Neural cell (in vitro differentiated cells): ENCODE measurements at regions not wholly inside any gene's neighbourhood (a gene's known extent, or its start where the extent isn't known, plus 50 kb on each side); places are given as distances from the start of the nearest gene placed in this dataset.

ENCODE experiments used
- H2AFZ ChIP-seq: fragments of 200-600, 300-800 bp; sonication (generic), shearing (Covaris generic); 2 replicates; pipeline ENCODE4 v1.6.0; 2014; ENCODE audit warnings: low read depth, mild to moderate bottlenecking, antibody characterized with exemption, low read length, moderate library complexity
- H3F3A ChIP-seq: fragments of 200-600 bp; shearing (Covaris generic); 2 replicates; pipeline ENCODE4 v1.6.1; 2016; ENCODE audit warnings: mild to moderate bottlenecking, moderate library complexity, mixed read lengths, antibody characterized with exemption, low read length; ENCODE audit not compliant: insufficient read depth, poor library complexity, severe bottlenecking
- H3K27ac ChIP-seq: fragments of 200-600, 300-800 bp; sonication (generic), shearing (Covaris generic); 2 replicates; pipeline ENCODE4 v1.5.1; 2014; ENCODE audit warnings: mild to moderate bottlenecking, low read length, moderate library complexity
- H3K27me3 ChIP-seq: fragments of 300-800, 200-600 bp; sonication (generic), shearing (Covaris generic); 2 replicates; pipeline ENCODE4 v1.6.0; 2014; ENCODE audit warnings: mild to moderate bottlenecking, low read depth, low read length, moderate library complexity; ENCODE audit not compliant: insufficient read depth
- H3K36me3 ChIP-seq: fragments of 300-800, 200-600 bp; sonication (generic), shearing (Covaris generic); 2 replicates; pipeline ENCODE4 v1.5.1; 2014; ENCODE audit warnings: mild to moderate bottlenecking, antibody characterized with exemption, low read length, moderate library complexity; ENCODE audit not compliant: insufficient read depth
- H3K4me2 ChIP-seq: fragments of 300-800, 200-600 bp; sonication (generic), shearing (Covaris generic); 2 replicates; pipeline ENCODE4 v1.6.0; 2014; ENCODE audit warnings: mild to moderate bottlenecking, low read length
- H3K4me3 ChIP-seq: fragments of 300-800, 200-600 bp; sonication (generic), shearing (Covaris generic); 2 replicates; pipeline ENCODE4 v1.5.1; 2014; ENCODE audit warnings: mild to moderate bottlenecking, low read length, moderate library complexity
- H3K79me2 ChIP-seq: fragments of 200-600 bp; shearing (Covaris generic); replicated peaks from 2 replicates; pipeline ENCODE4 v1.6.0; 2014; ENCODE audit warnings: mild to moderate bottlenecking, low read length, moderate library complexity; ENCODE audit not compliant: insufficient read depth
- H3K9ac ChIP-seq: fragments of 300-800, 200-600 bp; sonication (generic), shearing (Covaris generic); 2 replicates; pipeline ENCODE4 v1.6.1; 2016; ENCODE audit warnings: mild to moderate bottlenecking, low read length, mixed read lengths
- H3K9me2 ChIP-seq: fragments of 200-600 bp; shearing (Covaris generic); 2 replicates; pipeline ENCODE4 v1.6.1; 2016; ENCODE audit warnings: mild to moderate bottlenecking, low read length, mixed read lengths; ENCODE audit not compliant: insufficient read depth
- H3K9me3 ChIP-seq: fragments of 200-600, 300-800 bp; sonication (generic), shearing (Covaris generic); 2 replicates; pipeline ENCODE4 v1.6.1; 2016; ENCODE audit warnings: mild to moderate bottlenecking, mixed run types, low read length, moderate library complexity, mixed read lengths
- H4K20me1 ChIP-seq: fragments of 200-600 bp; shearing (Covaris generic); 2 replicates; pipeline ENCODE4 v1.6.1; 2016; ENCODE audit warnings: mild to moderate bottlenecking, mixed run types; ENCODE audit not compliant: insufficient read depth
- CTCF ChIP-seq: fragments of 450-650 bp; IDR thresholded peaks from 2 replicates; pipeline ENCODE4 v1.5.1; 2014; ENCODE audit warnings: antibody characterized with exemption, mild to moderate bottlenecking, moderate library complexity; ENCODE audit not compliant: poor library complexity, severe bottlenecking
- EP300 ChIP-seq: fragments of 450-650 bp; conservative IDR thresholded peaks from 2 replicates; pipeline ENCODE4 v1.6.1; 2014; ENCODE audit warnings: antibody characterized with exemption, mild to moderate bottlenecking, moderate library complexity; ENCODE audit not compliant: poor library complexity, severe bottlenecking
- EZH2 ChIP-seq: fragments of 200-600, 300-800 bp; shearing (Covaris generic), sonication (generic); IDR thresholded peaks from 2 replicates; pipeline ENCODE4 v1.6.1; 2014; ENCODE audit warnings: antibody characterized with exemption, low read length, borderline replicate concordance, mild to moderate bottlenecking; ENCODE audit not compliant: insufficient read depth, poor library complexity, severe bottlenecking
- MXI1 ChIP-seq: fragments of 450-650 bp; conservative IDR thresholded peaks from 2 replicates; pipeline ENCODE4 v1.6.1; 2014; ENCODE audit warnings: antibody characterized with exemption, mild to moderate bottlenecking; ENCODE audit not compliant: poor library complexity, severe bottlenecking
- POLR2AphosphoS5 ChIP-seq: IDR thresholded peaks from 2 replicates; pipeline ENCODE4 v1.6.1; 2012
- RAD21 ChIP-seq: fragments of 450-650 bp; conservative IDR thresholded peaks from 2 replicates; pipeline ENCODE4 v1.6.1; 2014; ENCODE audit warnings: antibody characterized with exemption, mild to moderate bottlenecking, moderate library complexity
- REST ChIP-seq: IDR thresholded peaks from 2 replicates; pipeline ENCODE4 v1.6.1; 2012; ENCODE audit warnings: borderline replicate concordance
- SMC3 ChIP-seq: fragments of 450-650 bp; conservative IDR thresholded peaks from 2 replicates; pipeline ENCODE4 v1.6.1; 2014; ENCODE audit warnings: antibody characterized with exemption, mild to moderate bottlenecking, moderate library complexity; ENCODE audit not compliant: poor library complexity

- H3K79me2 ChIP-seq = no peaks in the 10 kb centered on the region
- TF ChIP-seq CTCF = no peak
- no peak for TF ChIP-seq MXI1
- TF ChIP-seq RAD21 = no peak
- TF ChIP-seq REST = no peak
- no peak for TF ChIP-seq SMC3
- no peak for TF ChIP-seq EP300
- H3K36me3 ChIP-seq = no peaks in the 10 kb centered on the region
These were observed 224.4 kb downstream of the TM9SF2 start for GRCh38 chr13:99725644-99726043.

GRCh38 chr13:99724633-99725517 lies 223.6 kb downstream of the TM9SF2 start:
- Histone ChIP-seq H3K27ac (no peak overlapping the region), H4K20me1 (no peaks in the 10 kb centered on the region), H2AFZ (no peak overlapping the region), H3K36me3 (no peaks in the 10 kb centered on the region), H3K27me3 (no peaks in the 10 kb centered on the region), H3K9me3 (no peaks in the 10 kb centered on the region), H3F3A (no peaks in the 10 kb centered on the region), H3K9ac (no peak overlapping the region), H3K4me2 (no peak overlapping the region), H3K4me3 (no peak overlapping the region), H3K79me2 (no peaks in the 10 kb centered on the region), H3K9me2 (no peaks in the 10 kb centered on the region)
- no peak for TF ChIP-seq REST
- TF ChIP-seq EP300 = no peak
- TF ChIP-seq POLR2AphosphoS5 = no peak
- TF ChIP-seq EZH2 = no peak
- TF ChIP-seq MXI1 = no peak
- TF ChIP-seq CTCF = no peak

More at GRCh38 chr13:99725644-99726043, 224.4 kb downstream of the TM9SF2 start:
- Histone ChIP-seq H3K9me3 (no peaks in the 10 kb centered on the region), H3K9me2 (no peaks in the 10 kb centered on the region), H3K9ac (no peak overlapping the region), H3K27ac (no peak overlapping the region), H3K27me3 (no peaks in the 10 kb centered on the region), H4K20me1 (no peaks in the 10 kb centered on the region), H3F3A (no peaks in the 10 kb centered on the region), H3K4me3 (no peak overlapping the region), H2AFZ (no peak overlapping the region), H3K4me2 (no peak overlapping the region)
